IMR-90 (cell line): ENCODE measurements at regions not wholly inside any gene's neighbourhood (a gene's known extent, or its start where the extent isn't known, plus 50 kb on each side); places are given as distances from the start of the nearest gene placed in this dataset.

ENCODE experiments used
- ATAC-seq: fragments of 200-7000 bp; cut with Tn5 transposase; 2 replicates; pipeline ENCODE4 v1.9.1; 2020; ENCODE audit warnings: low read depth, mild to moderate bottlenecking, moderate library complexity
- BruUV-seq: library from RNA; stranded (reverse); fragments of 400-500 nt; replicated peaks from 2 replicates; lab custom pipeline; 2021; lab: Mats Ljungman, UMichigan
- CTCF ChIA-PET: fragments of 300-600 bp; formaldehyde crosslinking; extraction: SDS; loops from one replicate; lab custom pipeline; 2021; ENCODE audit warnings: antibody characterized with exemption; lab: Yijun Ruan, JAX
- POLR2A ChIA-PET: fragments of 300-600 bp; sonication (Branson Sonifier 250); formaldehyde crosslinking; loops from one replicate; lab custom pipeline; 2022; ENCODE audit warnings: antibody characterized with exemption; ENCODE audit not compliant: unreplicated experiment; lab: Charles Lee
- DNase-seq: peaks from one replicate; pipeline ENCODE4 v3.0.0; 2013
- H2AFZ ChIP-seq: replicated peaks from 2 replicates; pipeline ENCODE3; 2013; ENCODE audit warnings: low read length, mild to moderate bottlenecking; ENCODE audit not compliant: poor library complexity
- H2AK5ac ChIP-seq: 2 replicates; pipeline ENCODE4 v1.6.1; 2013; ENCODE audit warnings: low read depth, low read length, inconsistent platforms
- H2AK9ac ChIP-seq: replicated peaks from 2 replicates; pipeline ENCODE3; 2013; ENCODE audit warnings: mild to moderate bottlenecking, low read depth, low read length, moderate library complexity; ENCODE audit not compliant: poor library complexity
- H2BK120ac ChIP-seq: 2 replicates; pipeline ENCODE4 v1.6.1; 2013; ENCODE audit warnings: low read depth, low read length, inconsistent platforms
- H2BK15ac ChIP-seq: 3 replicates; pipeline ENCODE4 v1.6.1; 2013; ENCODE audit warnings: low read depth, low read length, inconsistent platforms
- H2BK20ac ChIP-seq: 2 replicates; pipeline ENCODE4 v1.6.1; 2013; ENCODE audit warnings: low read depth, mild to moderate bottlenecking, inconsistent platforms, low read length, moderate library complexity
- H2BK5ac ChIP-seq: 2 replicates; pipeline ENCODE4 v1.6.1; 2013; ENCODE audit warnings: mild to moderate bottlenecking, low read depth, low read length, inconsistent platforms; ENCODE audit not compliant: poor library complexity, severe bottlenecking
- H3K14ac ChIP-seq: replicated peaks from 2 replicates; pipeline ENCODE4 v1.6.1; 2013; ENCODE audit warnings: low read depth, low read length, inconsistent platforms
- H3K18ac ChIP-seq: 2 replicates; pipeline ENCODE4 v1.6.1; 2013; ENCODE audit warnings: low read depth, low read length, control low read depth
- H3K23ac ChIP-seq: 2 replicates; pipeline ENCODE4 v1.6.1; 2013; ENCODE audit warnings: low read depth, low read length, inconsistent platforms
- H3K27ac ChIP-seq: 2 replicates; pipeline ENCODE4 v1.5.1; 2013; ENCODE audit warnings: mild to moderate bottlenecking, control low read depth, low read length; ENCODE audit not compliant: insufficient read depth
- H3K27me3 ChIP-seq: 2 replicates; pipeline ENCODE4 v1.6.1; 2013; ENCODE audit warnings: low read length; ENCODE audit not compliant: control insufficient read depth, insufficient read depth
- H3K36me3 ChIP-seq: 2 replicates; pipeline ENCODE4 v1.6.1; 2013; ENCODE audit warnings: low read length, mixed read lengths; ENCODE audit not compliant: control insufficient read depth, insufficient read depth
- H3K4ac ChIP-seq: 2 replicates; pipeline ENCODE4 v1.6.1; 2013; ENCODE audit warnings: low read depth, low read length, inconsistent platforms
- H3K4me1 ChIP-seq: 2 replicates; pipeline ENCODE4 v1.6.1; 2013; ENCODE audit warnings: low read length, mixed read lengths; ENCODE audit not compliant: control insufficient read depth, insufficient read depth
- H3K4me2 ChIP-seq: 2 replicates; pipeline ENCODE4 v1.6.1; 2013; ENCODE audit warnings: low read depth, mild to moderate bottlenecking, control low read depth, low read length, moderate library complexity
- H3K4me3 ChIP-seq: 2 replicates; pipeline ENCODE4 v1.5.1; 2013; ENCODE audit warnings: low read depth, mild to moderate bottlenecking, control low read depth, low read length, moderate library complexity; ENCODE audit not compliant: insufficient read depth
- H3K56ac ChIP-seq: 2 replicates; pipeline ENCODE4 v1.6.1; 2013; ENCODE audit warnings: low read length, inconsistent platforms; ENCODE audit not compliant: insufficient read depth; ENCODE audit errors: extremely low read depth
- H3K79me1 ChIP-seq, 2 experiments: 2 replicates each; pipeline ENCODE4 v1.6.1; 2013; ENCODE audit warnings: low read length in 2 of 2, inconsistent platforms in 1 of 2, low read depth in 1 of 2
- H3K9ac ChIP-seq: 2 replicates; pipeline ENCODE4 v1.6.1; 2013; ENCODE audit warnings: low read depth, low read length, control low read depth
- H3K9me1 ChIP-seq: 2 replicates; pipeline ENCODE4 v1.6.1; 2013; ENCODE audit warnings: low read length, inconsistent platforms; ENCODE audit not compliant: insufficient read depth
- H3K9me3 ChIP-seq: 2 replicates; pipeline ENCODE4 v1.6.1; 2013; ENCODE audit warnings: low read length; ENCODE audit not compliant: control insufficient read depth, insufficient read depth
- H4K20me1 ChIP-seq: 2 replicates; pipeline ENCODE4 v1.6.1; 2013; ENCODE audit warnings: low read length, inconsistent platforms; ENCODE audit not compliant: insufficient read depth
- H4K5ac ChIP-seq: 2 replicates; pipeline ENCODE4 v1.6.1; 2013; ENCODE audit warnings: mild to moderate bottlenecking, low read depth, low read length, control low read depth
- H4K8ac ChIP-seq, 2 experiments: 2 replicates each; pipeline ENCODE4 v1.6.1; 2013; ENCODE audit warnings: low read depth in 2 of 2, low read length in 2 of 2, control low read depth in 1 of 2, inconsistent platforms in 1 of 2
- H4K91ac ChIP-seq: 2 replicates; pipeline ENCODE4 v1.6.1; 2013; ENCODE audit warnings: low read depth, low read length, inconsistent platforms; ENCODE audit not compliant: insufficient read depth
- BHLHE40 ChIP-seq: fragments of 150-350 bp; IDR thresholded peaks from 2 replicates; pipeline ENCODE4 v1.6.1; 2016; ENCODE audit warnings: mild to moderate bottlenecking, low read depth, low read length
- CEBPB ChIP-seq: IDR thresholded peaks from 2 replicates; pipeline ENCODE4 v1.6.1; 2012; ENCODE audit warnings: low read depth, low read length, improper control_type of control experiment
- MAZ ChIP-seq: IDR thresholded peaks from 2 replicates; pipeline ENCODE4 v1.6.1; 2012; ENCODE audit warnings: low read depth, mild to moderate bottlenecking, low read length, improper control_type of control experiment, moderate library complexity, borderline replicate concordance
- MXI1 ChIP-seq: IDR thresholded peaks from 2 replicates; pipeline ENCODE4 v1.6.1; 2012; ENCODE audit warnings: low read depth, mild to moderate bottlenecking, low read length, moderate library complexity, borderline replicate concordance
- NFE2L2 ChIP-seq: fragments of 150-350 bp; IDR thresholded peaks from 2 replicates; pipeline ENCODE4 v1.6.1; 2016; ENCODE audit warnings: low read depth, mild to moderate bottlenecking, low read length
- POLR2A ChIP-seq: IDR thresholded peaks from 2 replicates; pipeline ENCODE4 v1.6.1; 2012; ENCODE audit warnings: mild to moderate bottlenecking, low read depth, low read length
- RFX5 ChIP-seq: IDR thresholded peaks from 2 replicates; pipeline ENCODE4 v1.8.0; 2012; ENCODE audit warnings: low read depth, mild to moderate bottlenecking, low read length, moderate library complexity
- SMC3 ChIP-seq: fragments of 150-350 bp; IDR thresholded peaks from 2 replicates; pipeline ENCODE4 v1.6.1; 2016; ENCODE audit warnings: low read depth, mild to moderate bottlenecking, antibody characterized with exemption, low read length, moderate library complexity
- WGBS, 2 experiments: methylation state at CpG; one replicate each; pipeline versions ENCODE4 v1.1.5 to v1.1.7; 2013; ENCODE audit warnings: missing lambda C conversion rate in 2 of 2; ENCODE audit not compliant: insufficient read length in 1 of 2; ENCODE audit errors: extremely low coverage in 2 of 2; 5-methylcytosine and 5-hydroxymethylcytosine counted together
- dilution Hi-C: fragments of 300-500 bp; cut with HindIII; formaldehyde crosslinking; loops from one replicate; pipeline ENCODE4 v1.14.3; 2018; ENCODE audit warnings: low sequenced_read_pairs; ENCODE audit not compliant: unreplicated experiment
- in situ Hi-C: fragments of 300-500 bp; cut with MboI; formaldehyde crosslinking; loops from 3 replicates; pipeline ENCODE4 v1.14.3; 2019; ENCODE audit warnings: low sequenced_read_pairs, inconsistent platforms, mixed read lengths
- intact Hi-C: fragments of 100-400 bp; cut with micrococcal nuclease; formaldehyde crosslinking; loops from 2 replicates; pipeline ENCODE4 v1.10.0; 2022
- TF ChIP-seq, protein P1 (sequence below): fragments of 150-350 bp; IDR thresholded peaks from 2 replicates; pipeline ENCODE4 v1.6.1; 2016; ENCODE audit warnings: low read depth, mild to moderate bottlenecking, low read length, moderate library complexity, borderline replicate concordance

DNA sequence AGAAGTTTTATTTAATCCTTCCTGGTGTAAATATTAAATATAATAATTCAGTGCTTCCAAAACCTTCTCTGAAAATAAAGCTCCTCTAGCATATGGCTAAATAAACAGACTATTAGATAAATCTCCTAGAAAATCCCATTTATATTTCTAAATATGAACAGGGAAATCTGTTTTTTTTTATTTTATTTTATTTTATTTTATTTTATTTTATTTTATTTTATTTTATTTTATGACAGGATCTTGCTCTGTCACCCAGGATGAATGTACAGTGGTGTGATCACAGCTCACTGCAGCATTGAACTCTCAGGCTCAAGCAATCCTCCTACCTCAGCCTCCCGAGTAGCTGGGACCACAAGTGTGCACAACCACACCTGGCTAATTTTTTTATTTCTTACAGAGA, 673.5 kb downstream of the IRS1 start:
- no peak overlapping the region for H3K27ac ChIP-seq
- TF ChIP-seq BHLHE40: no peak
- no peak for TF ChIP-seq MXI1
- TF ChIP-seq CEBPB: no peak
- TF ChIP-seq POLR2A: no peak
- no peak for TF ChIP-seq SMC3
- no peak for TF ChIP-seq RFX5
- TF ChIP-seq, protein P1, sequence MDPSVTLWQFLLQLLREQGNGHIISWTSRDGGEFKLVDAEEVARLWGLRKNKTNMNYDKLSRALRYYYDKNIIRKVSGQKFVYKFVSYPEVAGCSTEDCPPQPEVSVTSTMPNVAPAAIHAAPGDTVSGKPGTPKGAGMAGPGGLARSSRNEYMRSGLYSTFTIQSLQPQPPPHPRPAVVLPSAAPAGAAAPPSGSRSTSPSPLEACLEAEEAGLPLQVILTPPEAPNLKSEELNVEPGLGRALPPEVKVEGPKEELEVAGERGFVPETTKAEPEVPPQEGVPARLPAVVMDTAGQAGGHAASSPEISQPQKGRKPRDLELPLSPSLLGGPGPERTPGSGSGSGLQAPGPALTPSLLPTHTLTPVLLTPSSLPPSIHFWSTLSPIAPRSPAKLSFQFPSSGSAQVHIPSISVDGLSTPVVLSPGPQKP: no peak
- no peak for TF ChIP-seq MAZ
- TF ChIP-seq NFE2L2: no peak
- no peaks in the 10 kb centered on the region for H3K36me3 ChIP-seq
- H2BK120ac ChIP-seq: no peak overlapping the region
- ATAC-seq (no peak), DNase-seq (no peak)
- BruUV-seq: no TSS peak
- H3K56ac ChIP-seq: no peak overlapping the region
- no peak overlapping the region for H3K4me2 ChIP-seq
- no peak overlapping the region for H3K14ac ChIP-seq
- H3K9me3 ChIP-seq: no peaks in the 10 kb centered on the region
- no peak overlapping the region for H2AK9ac ChIP-seq
- CTCF ChIA-PET: interaction anchor here (1.2 kb wide), 1 partner anchor 11 kb away, joined by 3 read pairs; no protein-coding TSS in a partner anchor
- no CpG with 5 or more reads among the region's 1 CpG for WGBS, 2 experiments
- no peaks in the 10 kb centered on the region for H3K79me1 ChIP-seq
- H3K9ac ChIP-seq: no peak overlapping the region
- no peak overlapping the region for H2BK15ac ChIP-seq
- H3K4me1 ChIP-seq: peaks cover 4% of the 10 kb centered on the region
- H4K20me1 ChIP-seq: no peaks in the 10 kb centered on the region
- H4K91ac ChIP-seq: no peak overlapping the region
- no peak overlapping the region for H2BK20ac ChIP-seq
- no peak overlapping the region for H4K5ac ChIP-seq
- no peak overlapping the region for H4K8ac ChIP-seq
- no peak overlapping the region for H2AFZ ChIP-seq
- no peak overlapping the region for H3K23ac ChIP-seq
- H2BK5ac ChIP-seq: no peak overlapping the region
- dilution Hi-C loops: no loop called here
- in situ Hi-C loops: no loop called here
- intact Hi-C loops: no loop called here
- POLR2A ChIA-PET: no interaction called here
- no peak overlapping the region for H3K4ac ChIP-seq
- no peak overlapping the region for H3K18ac ChIP-seq
- no peaks in the 10 kb centered on the region for H3K9me1 ChIP-seq
- no peak overlapping the region for H2AK5ac ChIP-seq
- H3K4me3 ChIP-seq: no peak overlapping the region
- H3K27me3 ChIP-seq: no peaks in the 10 kb centered on the region
